Natural killer cell (primary cell): ENCODE measurements at regions not wholly inside any gene's neighbourhood (a gene's known extent, or its start where the extent isn't known, plus 50 kb on each side); places are given as distances from the start of the nearest gene placed in this dataset.

Experiments used
- ATAC-seq, 3 donors: fragments of 150-1000 bp in 2 of 3; fragments of 200-7000 bp in 1 of 3; cut with Tn5 transposase; 1 replicate in 1 of 3; 2 replicates in 2 of 3; pipeline ENCODE4 v1.10.0; 2021; ENCODE audit warnings: mild to moderate bottlenecking in 2 of 3, moderate library complexity in 2 of 3
- DNase-seq, 2 donors: peaks; one replicate each; pipeline versions ENCODE4 v3.0.0 to v3.0.0-alpha.2; 2013 to 2021; ENCODE audit warnings: mixed read lengths in 1 of 2
- H3K27ac ChIP-seq: one replicate; pipeline ENCODE4 v1.5.1; 2013; ENCODE audit warnings: mild to moderate bottlenecking, low read length
- H3K27me3 ChIP-seq: one replicate; pipeline ENCODE4 v1.6.1; 2013; ENCODE audit warnings: low read length; ENCODE audit not compliant: control insufficient read depth, insufficient read depth
- H3K36me3 ChIP-seq: one replicate; pipeline ENCODE4 v1.6.1; 2013; ENCODE audit warnings: low read length; ENCODE audit not compliant: control insufficient read depth, insufficient read depth
- H3K4me1 ChIP-seq: one replicate; pipeline ENCODE4 v1.6.1; 2013; ENCODE audit warnings: low read length; ENCODE audit not compliant: control insufficient read depth, insufficient read depth
- H3K4me3 ChIP-seq: one replicate; pipeline ENCODE4 v1.5.1; 2013; ENCODE audit warnings: low read length
- H3K9me3 ChIP-seq: one replicate; pipeline ENCODE4 v1.6.1; 2013; ENCODE audit warnings: low read length; ENCODE audit not compliant: control insufficient read depth, insufficient read depth
- H3K27ac Mint-ChIP-seq, 2 donors: one replicate each; pipeline ENCODE4 v1.8.0; 2022; ENCODE audit warnings: mild to moderate bottlenecking in 2 of 2, mixed read lengths in 2 of 2, moderate library complexity in 1 of 2
- H3K27me3 Mint-ChIP-seq, 2 donors: one replicate each; pipeline ENCODE4 v1.8.0; 2022; ENCODE audit warnings: low read depth in 2 of 2, mixed read lengths in 2 of 2
- H3K36me3 Mint-ChIP-seq: one replicate; pipeline ENCODE4 v1.8.0; 2022; ENCODE audit warnings: mixed read lengths
- H3K4me1 Mint-ChIP-seq, 2 donors: one replicate each; pipeline ENCODE4 v1.8.0; 2022; ENCODE audit warnings: mixed read lengths in 2 of 2
- H3K4me3 Mint-ChIP-seq: one replicate; pipeline ENCODE4 v1.8.0; 2022; ENCODE audit warnings: mild to moderate bottlenecking, moderate library complexity, mixed read lengths
- H3K9me3 Mint-ChIP-seq, 2 donors: one replicate each; pipeline ENCODE4 v1.8.0; 2022; ENCODE audit warnings: mixed read lengths in 2 of 2
- CTCF ChIP-seq: fragments of 200-600 bp; IDR thresholded peaks from one replicate; pipeline ENCODE4 v1.8.0; 2022; ENCODE audit warnings: antibody characterized with exemption
- whole genome bisulfite sequencing: methylation state at CpG from one replicate; pipeline ENCODE4 v1.1.7; 2013; ENCODE audit warnings: missing lambda C conversion rate; ENCODE audit not compliant: insufficient coverage; 5-methylcytosine and 5-hydroxymethylcytosine counted together
- intact Hi-C: fragments of 100-400 bp; cut with micrococcal nuclease; formaldehyde crosslinking; loops from one replicate; pipeline ENCODE4 v1.14.2; 2022

DNA sequence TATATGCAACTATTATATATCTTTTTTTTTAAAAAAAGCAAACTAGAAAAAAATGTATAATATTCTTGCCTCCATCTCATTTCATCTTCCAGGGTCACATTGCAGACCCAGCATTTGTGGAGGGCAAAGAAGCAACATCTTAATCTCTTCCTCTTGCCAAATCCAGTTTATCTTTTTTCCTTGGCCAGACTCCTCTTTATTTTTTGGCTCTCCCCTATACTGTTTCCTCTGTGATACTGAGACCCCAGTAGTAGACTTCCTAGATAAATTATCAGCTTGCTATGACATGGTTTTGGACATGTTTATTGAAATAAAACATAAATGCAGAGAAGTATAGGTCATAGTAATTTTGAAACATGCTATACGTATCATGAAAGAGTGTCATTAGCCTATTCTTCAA, 303.8 kb upstream of the DDHD1 start:
- DNase-seq: no peak
- intact Hi-C loops: no loop called here
- H3K27ac Mint-ChIP-seq: no peak overlapping the region
- WGBS: no CpG with 5 or more reads among the region's 1 CpG
- no peak overlapping the region for H3K4me3 ChIP-seq
- peaks cover 0 to 3% of the 10 kb centered on the region in 2 donors for H3K27me3 Mint-ChIP-seq
- no peaks in the 10 kb centered on the region for H3K36me3 Mint-ChIP-seq
- no peaks in the 10 kb centered on the region for H3K4me1 ChIP-seq
- ATAC-seq: no peak
- H3K27me3 ChIP-seq: no peaks in the 10 kb centered on the region
- H3K27ac ChIP-seq: no peak overlapping the region
- TF ChIP-seq CTCF: no peak
- no peaks in the 10 kb centered on the region for H3K36me3 ChIP-seq
- H3K4me1 Mint-ChIP-seq: no peaks in the 10 kb centered on the region
- H3K4me3 Mint-ChIP-seq: no peak overlapping the region
- no peaks in the 10 kb centered on the region for H3K9me3 ChIP-seq
- peaks cover 2 to 10% of the 10 kb centered on the region in 2 donors for H3K9me3 Mint-ChIP-seq

GRCh38 chr14:53452005-53452673, 299.0 kb upstream of the DDHD1 start:
- H3K27ac ChIP-seq: no peak overlapping the region
- H3K36me3 Mint-ChIP-seq: no peaks in the 10 kb centered on the region
- no peaks in the 10 kb centered on the region for H3K4me1 Mint-ChIP-seq
- no peak for ATAC-seq
- H3K27ac Mint-ChIP-seq: no peak overlapping the region
- DNase-seq: no peak
- no peaks in the 10 kb centered on the region for H3K27me3 Mint-ChIP-seq
- H3K4me3 ChIP-seq: no peak overlapping the region
- no peaks in the 10 kb centered on the region for H3K36me3 ChIP-seq
- TF ChIP-seq CTCF: no peak
- no peaks in the 10 kb centered on the region for H3K4me1 ChIP-seq
- no peaks in the 10 kb centered on the region for H3K27me3 ChIP-seq
- no peaks in the 10 kb centered on the region for H3K9me3 ChIP-seq
- WGBS: 85% methylated on average over 4 of the region's 4 CpGs
- H3K4me3 Mint-ChIP-seq: no peak overlapping the region
- peaks cover 6 to 8% of the 10 kb centered on the region in 2 donors for H3K9me3 Mint-ChIP-seq
- intact Hi-C loops: no loop called here

DNA sequence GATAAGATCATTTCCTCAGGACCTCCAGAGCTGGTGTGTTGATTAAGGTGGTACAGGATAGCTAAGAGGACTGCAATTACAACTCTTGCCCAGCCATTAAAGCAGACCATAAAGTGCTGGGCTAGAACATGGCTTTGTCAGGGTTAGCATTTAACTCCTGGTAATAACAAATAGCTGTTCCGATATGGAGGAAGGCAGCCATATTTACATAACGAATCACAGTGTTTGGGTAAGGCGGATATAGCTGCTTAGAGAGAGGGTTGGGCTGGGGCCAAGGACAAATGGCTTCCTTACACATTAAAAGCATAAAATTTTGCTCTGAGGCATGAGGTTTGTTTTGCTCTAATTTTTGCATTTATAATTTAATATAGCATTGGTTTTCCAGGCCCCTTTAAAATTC, 297.7 kb upstream of the DDHD1 start:
- Histone ChIP-seq H3K9me3 (no peaks in the 10 kb centered on the region), H3K36me3 (no peaks in the 10 kb centered on the region), H3K4me3 (no peak overlapping the region), H3K4me1 (no peaks in the 10 kb centered on the region), H3K27ac (no peak overlapping the region), H3K27me3 (no peaks in the 10 kb centered on the region)
- intact Hi-C loops: no loop called here
- Mint-ChIP-seq H3K4me1 (no peaks in the 10 kb centered on the region), H3K36me3 (no peaks in the 10 kb centered on the region), H3K27me3 (no peaks in the 10 kb centered on the region), H3K27ac (no peak overlapping the region), H3K4me3 (no peak overlapping the region), H3K9me3 (peaks cover 6 to 8% of the 10 kb centered on the region in 2 donors)
- no peak for TF ChIP-seq CTCF
- DNase-seq: no peak
- WGBS: 91% methylated on average over 3 of the region's 3 CpGs
- no peak for ATAC-seq

- Mint-ChIP-seq H3K9me3 (peaks cover 14 to 16% of the 10 kb centered on the region in 2 donors), H3K4me3 (no peak overlapping the region), H3K27me3 (no peaks in the 10 kb centered on the region), H3K4me1 (no peaks in the 10 kb centered on the region), H3K36me3 (no peaks in the 10 kb centered on the region), H3K27ac (no peak overlapping the region)
- TF ChIP-seq CTCF: no peak
- H3K36me3 ChIP-seq: no peaks in the 10 kb centered on the region
- no peaks in the 10 kb centered on the region for H3K27me3 ChIP-seq
- intact Hi-C loops: no loop called here
- DNase-seq (no peak), ATAC-seq (no peak)
- no peaks in the 10 kb centered on the region for H3K4me1 ChIP-seq
- no peak overlapping the region for H3K4me3 ChIP-seq
- no peak overlapping the region for H3K27ac ChIP-seq
- no peaks in the 10 kb centered on the region for H3K9me3 ChIP-seq
- 96% methylated on average over 2 of the region's 2 CpGs for WGBS
These were observed 295.6 kb upstream of the DDHD1 start for GRCh38 chr14:53448682-53449081.
